NCI-H446 (cell line): ENCODE measurements at regions not wholly inside any gene's neighbourhood (a gene's known extent, or its start where the extent isn't known, plus 50 kb on each side); places are given as distances from the start of the nearest gene placed in this dataset.
"Not testable (repeated sequence)": the region's sequence is repeated elsewhere in the genome, so short reads cannot be mapped to it uniquely, and the experiment has no call there.

ENCODE experiments used
- DNase-seq, 2 experiments: peaks; one replicate each; lab custom pipeline; 2025; lab: John Stamatoyannopoulos, UW

DNA sequence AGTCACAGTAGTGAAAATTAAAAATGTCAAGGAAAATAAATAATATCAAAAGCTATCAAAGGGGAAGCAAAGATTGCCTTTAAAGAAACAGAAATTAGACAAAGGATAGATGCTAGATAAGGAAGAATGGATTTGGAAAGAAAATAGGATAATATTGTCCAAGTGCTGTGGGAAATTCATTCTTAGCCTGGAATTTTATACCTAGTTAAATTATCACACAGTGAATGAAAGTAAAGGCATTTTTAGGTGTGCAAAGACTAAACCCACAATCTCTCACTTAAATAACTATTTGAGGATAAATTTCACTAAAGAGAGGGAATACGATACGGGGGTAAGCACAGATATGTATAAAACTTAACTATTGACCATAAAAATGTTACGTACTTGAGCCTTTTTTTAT lies 511.1 kb downstream of the TMEM135 start:
- DNase-seq = no peak

DNA sequence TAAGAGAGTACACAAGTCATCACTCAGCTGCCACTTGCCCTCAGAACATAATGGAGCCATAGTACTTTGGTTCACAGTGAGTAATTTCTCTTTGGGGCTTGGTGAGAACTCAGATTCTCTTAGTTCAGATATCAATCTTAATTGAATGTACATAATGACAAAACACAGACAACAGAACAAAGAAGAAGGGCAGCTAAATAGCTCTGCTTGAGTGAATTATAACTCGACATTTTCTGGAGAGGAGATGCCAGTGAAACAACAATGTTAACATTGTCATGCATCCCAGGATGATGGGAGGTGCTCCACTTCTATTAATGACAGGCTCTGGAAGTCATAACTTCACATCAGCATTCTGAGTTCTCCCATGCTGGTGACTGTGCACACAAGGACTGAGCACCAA lies 508.1 kb downstream of the TMEM135 start:
- DNase-seq = no peak

DNA sequence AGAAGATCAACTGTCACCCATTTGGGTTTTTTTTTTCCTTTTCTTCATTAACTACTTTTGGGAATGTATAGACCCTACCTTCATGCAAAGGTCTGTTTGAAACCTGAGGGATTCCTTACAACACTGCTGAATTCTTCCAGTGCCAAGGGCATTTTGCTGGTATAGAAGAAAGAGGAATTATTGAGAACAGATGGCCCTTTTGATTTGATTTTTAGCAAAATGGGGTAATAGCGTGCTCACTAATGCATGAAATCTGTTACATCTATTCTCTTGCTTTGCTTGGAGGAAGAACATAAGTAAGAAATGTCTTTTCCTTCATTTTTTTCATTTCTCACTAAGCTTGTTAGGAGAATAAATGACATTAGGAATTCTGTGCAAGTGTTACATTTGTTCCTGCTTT lies 501.9 kb downstream of the TMEM135 start:
- DNase-seq = no peak

DNA sequence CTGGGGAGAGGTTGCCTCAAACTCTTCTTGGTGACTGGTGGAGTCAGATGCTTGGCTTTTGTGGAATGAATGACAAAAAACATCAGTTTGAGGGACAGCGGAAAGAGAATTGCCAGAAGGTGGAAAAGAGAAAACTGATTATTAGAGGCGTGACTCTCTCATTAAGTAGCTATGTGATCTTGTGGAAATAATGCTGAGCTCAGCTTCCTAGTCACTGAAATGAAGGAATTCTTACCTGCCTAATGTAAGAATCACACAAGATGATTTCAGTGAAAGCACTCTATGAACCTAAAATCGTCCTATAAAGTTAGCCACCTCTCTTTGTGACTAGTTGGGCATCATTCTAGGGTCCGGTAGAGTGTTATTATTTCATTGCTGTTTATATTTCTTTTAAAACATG lies 498.8 kb downstream of the TMEM135 start:
- DNase-seq = no peak

DNA sequence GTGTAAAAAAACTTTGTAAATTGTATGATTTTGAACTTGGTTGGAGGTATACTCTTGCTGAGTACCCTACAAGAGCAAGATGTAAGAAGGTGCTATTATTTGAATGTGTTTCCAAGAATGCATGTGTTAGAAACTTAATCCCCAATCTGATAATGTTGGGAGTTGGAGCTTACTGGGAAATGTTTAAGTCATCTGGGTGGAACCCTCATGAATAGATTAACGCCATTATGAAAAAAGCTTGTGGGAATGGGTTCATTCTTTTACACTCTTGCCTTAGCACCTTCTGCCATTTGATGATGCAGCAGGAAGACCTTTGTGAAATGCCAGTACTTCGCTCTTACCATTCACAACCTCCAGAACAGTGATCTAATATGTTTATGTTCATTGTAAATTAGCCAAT lies 498.3 kb downstream of the TMEM135 start:
- no peak for DNase-seq

DNA sequence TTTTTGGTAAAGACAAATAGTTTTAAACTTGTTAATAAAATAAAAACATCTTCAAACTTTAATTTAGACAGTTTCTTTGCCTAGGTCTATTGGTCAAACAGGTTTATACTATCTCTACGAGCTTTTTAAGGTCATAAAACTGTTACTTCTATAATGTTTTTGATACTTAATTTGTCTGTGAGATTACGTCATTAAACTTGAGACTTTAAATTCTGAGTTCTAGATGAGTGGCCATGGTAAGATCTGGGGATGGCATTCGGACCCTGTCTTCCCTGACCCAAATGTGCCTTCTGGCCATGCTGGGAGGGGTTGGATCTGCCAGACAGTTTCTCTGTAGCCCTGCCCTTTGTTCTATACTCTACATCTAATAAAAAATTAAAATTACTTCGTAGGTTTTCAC lies 497.8 kb downstream of the TMEM135 start:
- DNase-seq = no peak

DNA sequence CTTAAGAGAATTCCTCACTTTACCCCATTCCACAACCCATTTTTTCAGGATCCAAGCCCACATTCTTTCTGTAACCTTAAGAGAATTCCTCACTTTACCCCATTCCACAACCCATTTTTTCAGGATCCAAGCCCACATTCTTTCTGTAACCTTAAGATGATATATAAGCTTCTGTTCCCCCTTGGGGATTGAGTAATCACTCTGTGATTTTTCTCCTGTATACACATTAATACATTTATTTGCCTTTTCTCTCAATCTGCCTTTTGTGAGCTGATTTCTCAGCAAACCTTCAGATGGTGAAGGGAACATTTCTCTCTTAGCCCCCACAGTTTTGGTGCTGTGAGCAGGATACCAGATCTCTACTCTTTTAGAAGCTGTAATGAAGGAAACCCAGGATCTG lies 494.1 kb downstream of the TMEM135 start:
- not testable (repeated sequence) for DNase-seq

DNA sequence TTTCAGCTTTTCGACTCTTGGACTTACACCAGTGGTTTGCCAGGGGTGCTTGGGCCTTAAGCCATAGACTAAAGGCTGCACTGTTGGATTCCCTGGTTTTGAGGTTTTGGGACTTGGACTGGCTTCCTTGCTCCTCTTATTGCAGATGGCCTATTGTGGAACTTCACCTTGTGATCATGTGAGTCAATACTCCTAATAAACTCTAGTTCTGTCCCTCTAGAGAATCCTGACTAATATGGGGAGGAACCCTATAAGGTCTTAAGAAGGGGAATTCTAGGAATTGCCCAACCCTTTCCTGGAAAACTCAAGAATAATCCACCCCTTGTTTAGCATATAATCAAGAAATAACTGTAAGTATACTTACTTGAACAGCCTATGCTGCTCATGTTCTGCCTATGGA lies 491.8 kb downstream of the TMEM135 start:
- DNase-seq = no peak

DNA sequence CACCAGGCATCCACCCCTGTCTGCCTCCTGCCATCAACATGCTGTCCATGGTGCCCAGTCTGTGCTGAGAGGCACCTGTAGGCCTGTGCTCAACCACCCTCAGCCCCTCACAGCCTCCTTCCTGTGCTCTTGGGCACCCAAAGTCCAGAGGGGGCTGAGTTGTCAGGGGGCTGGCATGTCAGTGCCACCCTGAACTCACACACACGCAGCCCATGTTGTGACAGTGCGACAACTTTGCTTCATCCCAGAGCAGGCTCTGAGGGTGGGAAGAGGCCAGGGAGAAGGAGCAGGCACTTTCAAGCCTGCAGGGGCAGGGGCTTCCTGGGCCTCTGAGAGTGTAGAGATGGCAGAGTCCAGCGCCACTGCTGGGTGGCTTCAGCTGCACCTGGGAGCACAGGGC lies 491.0 kb downstream of the TMEM135 start:
- no peak for DNase-seq

DNA sequence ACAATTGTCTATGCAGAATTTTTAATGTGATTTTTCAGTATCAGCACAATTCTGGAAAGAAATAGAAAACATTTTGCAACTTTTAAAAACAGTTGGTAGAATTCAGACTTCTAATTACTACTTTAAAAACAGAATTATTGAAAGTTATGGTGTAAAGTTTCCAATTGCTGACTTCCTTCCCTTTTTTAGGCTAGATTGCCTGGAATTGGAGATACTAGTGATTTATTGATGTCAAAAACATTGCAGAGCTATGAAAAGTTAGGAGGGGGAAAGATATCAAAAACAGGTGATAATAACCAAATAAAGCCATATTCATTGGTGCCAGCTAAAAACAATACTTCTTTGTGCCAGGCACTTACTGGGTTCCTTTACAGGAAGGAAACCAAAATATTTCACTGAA lies 485.5 kb downstream of the TMEM135 start:
- no peak for DNase-seq

DNA sequence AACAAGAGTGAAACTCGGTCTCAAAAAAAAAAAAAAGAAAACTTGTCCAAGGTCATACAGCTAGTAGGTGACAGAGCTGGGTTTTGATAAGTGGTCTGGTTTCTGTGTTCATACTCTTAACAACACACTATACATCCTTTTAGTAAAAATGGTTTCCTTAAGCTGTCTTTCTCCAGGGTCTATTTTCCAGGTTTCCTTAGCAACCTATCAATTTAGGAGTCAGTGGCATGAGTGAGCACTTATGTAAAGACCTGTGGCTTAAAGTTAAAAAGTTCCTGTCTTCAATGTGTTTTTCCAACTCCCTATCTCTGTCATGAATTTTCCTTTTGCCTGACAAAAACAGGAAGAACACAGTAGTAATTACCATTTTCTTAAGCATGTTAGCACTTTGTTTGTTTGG lies 480.5 kb downstream of the TMEM135 start:
- DNase-seq = no peak

DNA sequence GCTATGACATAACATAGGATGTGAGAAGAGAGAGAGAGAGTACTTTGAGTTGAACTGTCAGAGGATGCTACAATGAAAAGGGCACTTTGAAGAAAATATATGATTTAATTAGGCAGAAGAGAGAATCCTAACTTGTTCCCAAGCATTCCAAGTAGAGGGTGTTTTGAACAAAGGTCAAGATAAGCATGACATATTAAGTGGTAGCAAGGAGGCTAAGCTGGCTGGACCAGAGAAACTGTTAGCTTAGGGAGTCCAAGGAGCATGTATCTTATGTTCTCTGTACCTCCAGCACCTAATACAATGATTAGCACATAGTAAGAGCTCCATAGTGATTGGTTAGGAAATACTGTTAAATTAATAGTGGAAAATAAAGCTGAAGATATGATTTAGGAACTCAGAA lies 479.6 kb downstream of the TMEM135 start:
- no peak for DNase-seq

DNA sequence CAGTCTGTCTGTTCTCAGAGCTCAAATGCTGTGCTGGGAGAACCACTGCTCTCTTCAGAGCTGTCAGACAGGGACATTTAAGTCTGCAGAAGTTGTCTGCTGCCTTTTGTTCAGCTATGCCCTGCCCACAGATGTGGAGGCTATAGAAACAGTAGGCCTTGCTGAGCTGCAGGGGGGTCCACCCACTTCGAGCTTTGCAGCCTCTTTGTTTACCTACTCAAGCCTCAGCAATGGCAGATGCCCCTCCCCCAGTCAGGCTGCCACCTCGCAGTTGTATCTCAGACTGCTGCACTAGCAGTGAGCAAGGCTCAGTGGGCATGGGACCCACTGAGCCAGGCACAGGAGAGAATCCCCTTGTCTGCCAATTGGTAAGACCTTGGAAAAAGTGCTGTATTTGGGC lies 470.0 kb downstream of the TMEM135 start:
- not testable (repeated sequence) for DNase-seq

DNA sequence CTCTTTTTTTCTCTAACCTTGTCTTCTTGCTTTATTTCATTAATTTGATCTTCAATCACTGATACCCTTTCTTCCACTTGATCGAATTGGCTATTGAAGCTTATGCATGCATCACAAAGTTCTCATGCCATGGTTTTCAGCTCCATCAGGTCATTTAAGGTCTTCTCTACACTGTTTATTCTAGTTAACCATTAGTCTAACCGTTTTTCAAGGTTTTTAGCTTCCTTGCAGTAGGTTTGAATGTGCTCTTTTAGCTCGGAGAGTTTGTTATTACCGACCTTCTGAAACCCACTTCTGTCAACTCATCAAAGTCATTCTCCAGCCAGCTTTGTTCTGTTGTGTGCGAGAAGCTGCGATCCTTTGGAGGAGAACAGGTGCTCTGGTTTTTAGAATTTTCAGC lies 469.2 kb downstream of the TMEM135 start:
- DNase-seq = not testable (repeated sequence)

DNA sequence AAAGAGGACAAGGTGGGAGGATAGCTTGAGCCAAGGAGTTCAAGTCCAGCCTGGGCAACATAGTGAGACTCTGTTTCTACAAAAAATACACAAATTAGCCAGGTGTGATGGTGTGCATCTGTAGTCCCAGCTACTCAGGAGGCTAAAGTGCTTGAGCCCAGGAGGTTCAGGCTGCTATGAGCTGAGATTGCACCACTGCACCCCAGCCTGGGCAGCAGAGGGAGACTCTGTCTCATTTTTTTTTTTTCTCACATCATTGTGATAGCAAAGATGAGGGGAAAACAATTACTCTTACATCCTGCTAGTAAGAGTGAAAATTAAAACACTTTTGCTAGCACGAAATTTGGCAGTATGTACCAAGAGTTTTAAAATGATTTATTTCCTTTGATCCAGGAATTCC lies 463.7 kb downstream of the TMEM135 start:
- DNase-seq = no peak

DNA sequence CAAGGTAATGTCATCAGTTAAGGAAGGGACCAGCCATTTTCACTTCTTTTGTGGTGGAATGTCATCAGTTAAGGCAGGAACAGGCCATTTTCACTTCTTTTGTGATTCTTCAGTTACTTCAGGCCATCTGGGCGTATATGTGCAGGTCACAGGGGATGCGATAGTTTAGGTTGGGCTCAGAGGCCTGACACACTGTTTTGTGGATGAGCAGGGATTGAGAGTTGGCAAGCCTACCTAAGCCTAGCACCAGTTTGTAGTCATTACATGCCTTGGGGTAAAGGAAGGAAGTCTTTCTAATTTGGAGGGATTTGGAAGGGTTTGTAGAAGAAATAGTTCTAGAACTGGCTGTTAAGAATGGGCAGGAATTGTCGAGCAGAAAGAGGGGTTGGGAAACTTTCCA lies 457.2 kb downstream of the TMEM135 start:
- not testable (repeated sequence) for DNase-seq

DNA sequence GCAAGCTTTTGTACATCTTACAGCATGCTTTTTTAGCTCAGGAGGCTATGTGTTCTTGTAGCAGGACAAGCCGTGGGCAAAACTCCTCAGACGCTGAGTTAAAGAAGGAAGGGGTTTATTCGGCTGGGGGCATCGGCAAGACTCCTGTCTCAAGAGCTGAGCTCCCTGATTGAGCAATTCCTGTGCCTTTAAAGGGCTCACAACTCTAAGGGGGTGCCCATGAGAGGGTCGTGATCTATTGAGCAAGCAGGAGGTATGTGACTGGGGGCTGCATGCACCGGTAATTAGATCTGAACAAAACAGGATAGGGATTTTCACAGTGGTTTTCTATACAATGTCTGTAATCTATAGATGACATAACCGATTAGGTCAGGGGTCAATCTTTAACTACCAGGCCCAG lies 456.3 kb downstream of the TMEM135 start:
- DNase-seq = not testable (repeated sequence)

DNA sequence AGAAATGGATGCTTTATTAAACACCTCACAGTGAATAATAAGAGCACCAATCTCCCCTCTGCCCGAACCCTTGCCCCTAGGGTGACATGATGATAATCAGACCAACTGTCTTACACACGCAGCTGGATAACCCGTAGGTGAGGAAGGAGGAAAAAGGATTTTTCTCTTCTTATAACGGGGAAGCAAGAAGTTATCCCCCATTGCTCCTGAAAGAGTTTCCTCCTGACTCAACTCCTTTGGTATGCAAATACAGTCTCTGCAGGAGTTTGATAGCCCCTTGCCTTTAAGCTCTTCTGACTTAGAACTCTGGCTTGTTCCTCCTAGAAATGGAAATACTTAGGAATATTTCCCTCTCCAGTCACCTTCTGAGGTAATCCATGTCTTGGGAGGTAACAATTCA lies 455.8 kb downstream of the TMEM135 start:
- no peak for DNase-seq

DNA sequence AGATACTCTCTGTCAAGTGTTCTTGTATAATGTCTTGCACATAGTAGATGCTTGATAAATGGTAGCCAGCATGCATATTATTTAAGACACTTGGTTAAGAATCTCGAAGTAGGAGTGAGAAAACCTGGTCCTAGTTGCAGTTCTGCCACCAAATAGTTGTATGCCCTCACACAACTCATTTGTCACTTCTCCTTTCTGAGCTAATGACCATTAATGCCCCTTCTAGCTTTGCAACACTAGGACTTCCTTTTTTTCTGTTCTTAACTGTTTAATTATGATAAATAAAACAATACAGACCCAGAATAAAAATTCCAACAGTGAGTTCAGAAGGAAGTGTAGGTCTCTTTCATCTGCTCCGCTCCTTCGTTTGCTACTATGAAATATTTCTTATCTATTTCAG lies 453.6 kb downstream of the TMEM135 start:
- DNase-seq = no peak

DNA sequence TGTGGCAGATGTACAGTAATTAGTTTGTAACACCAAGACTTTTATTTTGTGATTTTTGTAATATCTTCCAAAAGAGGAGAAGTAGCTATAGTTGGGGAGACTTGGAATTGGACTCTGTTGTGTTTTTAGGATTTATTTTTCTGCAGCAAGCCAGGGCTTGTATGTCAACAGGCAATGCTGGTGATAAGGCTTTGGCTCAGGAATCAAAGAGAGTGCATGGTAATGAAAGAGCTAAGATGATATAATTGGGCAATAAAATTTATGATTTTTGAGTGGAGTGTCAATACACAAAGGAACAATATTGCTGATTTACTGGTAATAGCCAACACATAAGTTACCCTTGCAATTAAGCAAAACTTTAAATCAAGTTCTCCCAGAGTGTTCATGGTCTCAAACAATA lies 452.9 kb downstream of the TMEM135 start:
- DNase-seq = no peak

DNA sequence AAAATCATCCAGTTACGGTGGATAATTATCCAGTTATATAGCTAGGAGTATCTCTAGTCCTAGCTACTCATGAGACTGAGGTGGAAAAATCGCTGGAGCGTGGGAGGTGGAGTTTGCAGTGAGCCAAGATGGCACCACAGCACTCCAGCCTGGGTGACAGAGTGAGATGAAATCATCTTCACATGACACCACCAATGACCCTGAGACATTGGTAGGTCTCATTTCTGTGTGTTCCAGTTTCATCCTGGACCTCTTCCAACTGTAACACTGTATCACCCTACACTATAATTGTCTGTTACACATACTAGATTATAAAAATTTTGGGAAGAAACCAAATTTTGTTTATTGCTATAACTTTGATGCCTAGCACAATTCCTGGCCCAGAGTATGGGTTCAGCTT lies 446.8 kb downstream of the TMEM135 start:
- DNase-seq = no peak

DNA sequence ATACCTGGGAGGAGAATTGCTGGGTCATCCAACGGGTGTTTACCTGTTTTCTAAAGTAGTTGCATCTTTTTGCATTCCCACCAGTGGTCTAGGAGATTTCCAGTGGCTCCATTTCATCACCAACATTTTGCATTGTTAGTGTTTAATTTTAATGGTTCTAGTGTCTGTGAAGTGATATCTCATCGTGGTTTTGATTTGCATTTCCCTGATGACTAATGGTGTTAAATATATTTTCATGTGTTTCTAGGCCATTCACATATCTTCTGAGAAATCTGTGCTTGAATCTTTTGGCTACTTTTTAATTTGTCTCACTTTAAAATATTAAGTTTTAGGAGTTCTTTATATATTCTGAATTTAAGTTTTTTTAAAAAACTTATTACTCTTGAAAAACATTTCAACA lies 439.6 kb downstream of the TMEM135 start:
- no peak for DNase-seq

DNA sequence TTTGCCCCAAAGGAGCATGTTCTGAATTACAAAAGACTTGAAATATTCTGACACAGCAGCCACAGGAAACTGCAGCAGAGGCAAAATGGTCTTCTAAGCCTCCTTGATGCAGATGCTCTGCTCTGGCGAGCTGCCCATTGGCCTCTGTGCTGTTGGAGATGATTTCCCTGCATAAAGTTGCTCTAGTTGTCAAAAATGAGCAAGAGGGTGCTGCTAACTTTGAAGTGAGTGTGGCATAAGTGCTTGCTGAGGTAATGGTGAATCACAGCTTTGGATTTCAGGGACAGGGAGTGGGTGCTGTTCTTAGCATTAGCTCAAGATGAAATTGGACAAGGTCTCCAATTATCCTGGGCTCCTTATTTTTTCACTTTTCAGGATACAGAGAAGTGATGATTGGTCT lies 435.4 kb downstream of the TMEM135 start:
- DNase-seq = no peak

DNA sequence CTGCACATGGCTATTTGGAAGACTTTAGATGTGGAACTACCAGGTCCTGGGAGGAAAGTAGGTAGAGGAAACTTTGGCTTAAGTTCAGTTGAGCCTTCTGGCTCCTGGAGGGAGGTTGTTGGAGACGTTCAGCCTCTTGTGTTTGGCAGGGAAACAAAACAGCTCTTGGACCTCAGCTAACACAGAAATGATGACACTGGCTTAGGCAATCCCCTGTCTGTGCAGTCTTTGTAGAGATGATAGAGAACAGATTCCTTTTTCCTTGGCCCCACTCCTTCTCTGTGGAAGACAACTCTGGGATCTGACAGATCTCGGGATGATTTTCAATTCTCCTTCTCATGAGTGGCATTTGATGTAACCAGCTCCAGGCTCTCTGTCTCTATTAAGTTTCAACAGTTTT lies 428.5 kb downstream of the TMEM135 start:
- DNase-seq = no peak

DNA sequence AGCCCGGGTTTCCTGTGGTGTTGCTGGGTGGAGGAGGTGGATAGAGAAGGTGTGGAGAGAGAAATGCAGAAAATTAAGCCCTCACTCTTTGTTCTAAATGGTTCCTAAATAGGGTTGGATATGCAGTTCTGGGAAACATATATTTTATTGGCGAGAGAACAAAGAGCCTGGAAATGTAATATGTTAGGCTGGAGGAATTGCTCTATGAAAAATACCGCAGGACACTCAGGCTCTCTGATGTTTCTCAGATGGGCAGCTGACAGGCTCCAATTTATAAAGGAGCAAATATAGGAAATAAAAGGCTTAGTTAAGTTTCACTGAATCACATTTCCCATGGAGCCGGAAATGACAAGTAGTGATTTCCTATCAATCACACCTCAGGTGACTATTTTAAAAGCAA lies 428.0 kb downstream of the TMEM135 start:
- no peak for DNase-seq
